ENCODE measurements at regions not wholly inside any gene's neighbourhood (a gene's known extent, or its start where the extent isn't known, plus 50 kb on each side); places are given as distances from the start of the nearest gene placed in this dataset.

DNA sequence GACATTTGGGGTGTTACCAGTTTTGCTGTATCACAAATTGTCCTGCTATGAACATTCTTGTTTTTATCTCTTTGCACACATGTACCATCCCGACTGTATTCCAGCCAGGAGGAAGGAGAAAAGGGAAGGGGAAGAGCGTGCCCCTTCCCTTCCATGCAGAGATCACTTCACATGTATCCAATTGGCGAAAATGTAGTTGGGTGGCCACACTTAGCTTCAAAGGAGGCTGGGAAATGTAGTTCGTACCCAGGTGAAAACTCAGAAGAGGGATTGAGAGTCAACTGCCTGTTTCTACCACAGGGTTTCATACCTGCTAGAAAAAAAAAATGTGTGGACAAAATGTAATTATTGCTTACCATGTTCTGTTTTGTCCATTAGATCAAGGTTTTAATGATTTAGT is 189.1 kb upstream of the PELI2 start:
- DNase-seq (ENCODE audit: low read depth in 1 of 2, low spot score in 1 of 2) = no peak

DNA sequence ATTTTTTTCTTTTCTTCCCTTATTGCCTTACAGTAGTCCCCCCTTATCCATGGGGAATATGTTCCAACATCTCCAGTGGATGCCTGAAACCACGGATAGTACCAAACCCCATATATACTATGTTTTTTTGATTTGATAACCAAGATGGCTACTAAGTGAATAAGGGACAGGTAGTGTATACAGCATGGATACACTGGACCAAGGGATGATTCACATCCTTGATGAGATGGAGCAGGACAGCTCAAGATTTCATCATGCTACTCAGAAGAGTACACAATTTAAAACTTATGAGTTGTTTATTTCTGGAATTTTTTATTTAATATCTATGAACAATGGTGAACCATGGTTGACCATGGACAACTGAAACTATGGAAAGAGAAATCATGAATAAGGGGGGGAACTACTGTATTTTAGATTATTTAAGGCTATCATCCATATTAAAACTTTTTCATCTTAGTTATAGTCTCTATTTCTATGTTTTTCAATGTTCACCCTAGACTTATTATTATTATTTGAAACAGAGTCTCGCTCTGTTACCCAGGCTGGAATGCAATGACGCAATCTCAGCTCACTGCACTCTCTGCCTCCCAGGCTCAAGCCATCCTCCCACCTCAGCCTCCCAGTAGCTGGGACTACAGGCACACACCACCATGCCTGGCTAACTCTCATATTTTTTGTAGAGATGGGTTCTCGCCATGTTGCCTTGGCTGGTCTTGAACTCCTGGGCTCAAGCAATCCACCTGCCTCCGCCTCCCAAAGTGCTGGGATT is 188.0 kb upstream of the PELI2 start:
- DNase-seq (ENCODE audit: low read depth in 1 of 2, low spot score in 1 of 2) = no peak

DNA sequence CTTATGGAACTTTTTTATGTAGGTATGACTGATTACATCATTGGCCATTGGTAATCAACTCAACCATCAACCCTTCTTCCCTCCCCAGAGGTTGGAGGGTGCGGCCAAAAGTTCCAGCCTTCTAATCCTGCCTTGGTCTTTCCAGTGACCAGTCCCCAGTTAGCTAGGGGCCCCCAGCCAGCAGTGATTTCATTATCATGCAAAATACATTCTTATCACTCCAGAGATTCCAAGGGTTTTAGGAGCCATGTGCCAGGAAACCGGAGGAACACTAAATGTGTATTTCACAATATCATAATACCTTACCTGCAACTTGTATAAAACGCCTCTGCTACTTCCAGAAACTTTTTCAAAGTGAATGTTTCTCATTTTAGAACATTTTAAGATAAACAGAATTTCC is 181.5 kb upstream of the PELI2 start:
- DNase-seq (ENCODE audit: low read depth in 1 of 2, low spot score in 1 of 2) = no peak

DNA sequence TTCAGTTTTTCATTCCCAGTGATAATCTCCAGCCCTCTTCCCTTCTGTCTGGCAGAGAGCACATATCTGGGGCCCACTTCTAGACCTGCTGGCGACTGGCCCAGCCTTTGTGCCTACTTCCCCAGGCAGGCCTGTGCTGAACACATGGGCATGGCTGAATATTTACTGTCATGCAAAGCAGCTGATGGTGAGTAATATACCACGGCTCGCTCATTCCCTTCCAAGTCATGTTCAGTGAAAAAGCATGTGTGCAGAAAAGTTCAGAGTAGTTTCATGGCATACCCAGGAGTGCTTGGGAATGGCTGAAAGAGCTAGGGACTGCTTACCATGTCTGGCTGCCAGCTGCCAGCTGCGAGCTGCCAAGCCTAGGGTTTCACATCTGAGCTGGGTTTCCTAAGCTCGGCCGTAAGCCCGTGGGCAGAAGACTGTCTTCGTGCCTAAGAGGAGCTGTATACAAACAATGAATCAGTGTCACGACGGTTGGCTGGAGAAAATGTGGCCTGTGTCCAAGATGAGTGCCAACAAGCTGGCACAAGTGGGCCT is 179.9 kb upstream of the PELI2 start:
- no peak for DNase-seq (ENCODE audit: low read depth in 1 of 2, low spot score in 1 of 2)

DNA sequence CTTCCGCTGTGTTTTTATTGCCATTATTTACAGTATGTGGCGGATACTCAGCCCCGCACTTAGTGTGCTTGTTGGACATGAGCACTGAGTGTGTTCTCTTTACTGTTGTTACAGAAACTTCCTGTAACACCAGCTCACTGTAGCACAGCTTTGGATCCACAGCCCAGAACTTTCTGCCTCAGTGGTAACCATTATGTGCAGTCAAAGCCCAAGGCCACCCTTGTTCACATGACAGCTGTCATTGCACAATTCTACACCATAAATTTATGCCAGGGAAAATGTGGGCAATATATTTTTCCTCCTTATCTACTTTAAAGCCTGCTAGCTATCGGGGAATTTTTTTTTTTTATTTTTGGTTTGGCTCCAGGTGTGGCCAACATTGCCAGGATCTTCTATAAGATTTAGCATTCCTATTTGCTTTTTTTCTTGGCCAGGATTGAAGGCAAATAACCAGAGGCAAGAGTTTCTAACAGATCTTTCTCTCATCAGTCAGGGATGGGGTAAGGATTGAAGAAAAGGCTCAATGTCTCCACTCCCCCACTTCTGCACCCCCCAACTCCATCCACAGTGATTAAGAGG is 176.0 kb upstream of the PELI2 start:
- DNase-seq (ENCODE audit: low read depth in 1 of 2, low spot score in 1 of 2) = no peak

DNA sequence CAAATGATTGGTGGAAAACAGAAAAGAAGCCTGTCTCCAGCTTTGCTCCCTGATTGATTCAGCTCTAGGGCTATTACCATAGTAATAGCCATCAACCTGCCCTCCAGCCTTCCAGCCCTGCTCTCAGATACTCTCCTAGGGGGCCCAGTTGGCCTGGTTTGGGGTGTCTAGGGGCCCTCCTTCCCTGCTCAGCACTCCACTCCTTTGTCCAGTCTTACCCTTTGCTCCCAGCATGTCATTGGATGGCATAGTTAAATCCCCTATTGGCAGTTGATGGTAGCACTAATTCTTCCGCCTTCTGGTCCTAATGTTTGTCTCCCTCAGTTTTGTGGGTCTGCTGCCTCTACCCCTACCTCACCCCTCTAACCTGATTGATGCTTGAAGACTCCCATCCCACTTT is 175.4 kb upstream of the PELI2 start:
- no peak for DNase-seq (ENCODE audit: low read depth in 1 of 2, low spot score in 1 of 2)

DNA sequence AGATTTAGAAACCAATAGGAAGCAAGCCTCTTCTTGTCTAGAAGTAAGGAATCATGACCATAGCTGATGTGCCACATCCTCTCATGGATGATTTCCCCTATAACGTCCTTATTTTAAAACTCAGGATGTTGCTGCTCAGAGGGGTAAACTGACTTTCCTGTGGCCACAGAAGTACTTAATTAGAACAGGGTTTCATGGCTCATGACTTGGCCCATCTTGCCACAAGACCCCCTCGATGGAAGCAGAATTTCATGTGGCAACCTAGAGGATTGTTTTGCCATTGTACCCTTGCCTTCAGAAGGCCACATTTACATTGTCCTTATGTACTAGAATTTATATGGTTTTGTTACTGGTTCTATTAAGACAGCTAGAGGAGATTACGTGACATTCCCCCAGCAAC is 173.5 kb upstream of the PELI2 start:
- DNase-seq (ENCODE audit: low read depth in 1 of 2, low spot score in 1 of 2) = no peak

DNA sequence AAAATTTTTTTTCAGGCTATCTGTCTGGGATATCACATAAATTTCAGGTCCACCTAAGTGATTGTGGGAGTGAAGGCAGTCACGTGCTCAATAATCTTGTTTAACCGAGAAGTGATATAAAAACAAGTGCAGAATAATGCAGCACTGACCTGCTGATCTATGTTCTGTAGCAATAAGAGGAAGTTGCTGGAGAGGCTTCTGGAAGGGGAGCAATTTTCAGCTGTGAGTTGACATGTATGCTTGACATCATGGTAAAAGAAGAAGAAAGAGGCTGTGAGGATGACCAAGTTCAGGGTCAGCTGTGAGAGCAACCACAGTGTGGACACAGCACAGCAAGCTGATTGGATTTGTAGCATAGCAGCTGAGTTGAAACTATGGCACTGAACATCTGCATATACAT is 172.0 kb upstream of the PELI2 start:
- no peak for DNase-seq (ENCODE audit: low read depth in 1 of 2, low spot score in 1 of 2)

DNA sequence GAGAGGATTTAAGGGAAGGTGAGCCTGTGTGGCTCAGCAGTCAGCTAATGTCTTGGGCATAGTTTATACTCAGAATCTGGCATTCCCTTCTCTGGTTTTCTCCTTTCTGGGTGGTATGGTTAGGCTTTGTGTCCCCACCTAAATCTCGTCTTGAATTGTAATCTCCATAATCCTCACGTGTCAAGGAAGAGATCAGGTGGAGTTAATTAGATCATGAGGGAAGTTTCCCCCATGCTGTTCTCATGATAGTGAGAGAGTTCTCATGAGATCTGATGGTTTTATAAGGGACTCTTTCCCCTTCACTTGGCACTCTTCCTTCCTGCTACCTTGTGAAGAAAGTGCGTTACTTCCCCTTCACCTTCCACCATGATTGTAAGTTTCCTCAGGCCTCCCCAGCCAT is 169.8 kb upstream of the PELI2 start:
- DNase-seq (ENCODE audit: low read depth in 1 of 2, low spot score in 1 of 2) = no peak

DNA sequence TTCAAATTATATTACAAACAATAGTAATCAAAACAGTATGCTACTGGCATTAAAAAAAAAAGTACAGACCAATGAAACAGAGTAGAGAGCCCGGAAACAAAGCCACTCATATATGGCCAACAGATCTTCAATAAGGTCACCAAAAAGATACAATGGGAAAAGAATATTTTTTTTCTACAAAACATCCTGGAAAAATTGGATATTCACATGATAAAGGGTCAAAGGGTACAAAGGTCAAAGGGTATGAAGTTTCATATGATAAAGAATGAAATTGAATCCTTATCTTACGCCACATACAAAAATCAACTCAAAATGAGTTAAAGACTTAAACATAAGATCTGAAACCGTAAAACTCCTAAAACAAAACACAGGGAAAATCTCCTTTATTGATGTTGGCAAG is 168.5 kb upstream of the PELI2 start:
- no peak for DNase-seq (ENCODE audit: low read depth in 1 of 2, low spot score in 1 of 2)

DNA sequence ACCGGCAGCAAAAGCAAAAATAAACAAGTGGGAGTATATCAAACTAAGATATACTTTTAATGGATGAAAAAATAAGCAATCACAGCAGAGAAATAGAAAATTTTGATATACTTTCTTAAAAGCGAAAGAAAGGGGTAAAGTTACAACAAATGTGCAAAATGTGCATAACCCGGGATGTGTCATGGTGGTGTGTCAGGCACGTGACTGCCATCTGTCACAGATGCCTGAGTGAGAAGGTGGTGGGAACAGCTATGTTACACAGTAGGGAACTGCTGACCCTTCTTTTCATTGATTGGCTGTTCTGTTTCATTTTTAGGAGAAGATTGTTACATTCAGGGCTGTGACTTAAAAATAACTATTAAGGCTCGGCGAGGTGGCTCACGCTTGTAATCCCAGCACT is 168.1 kb upstream of the PELI2 start:
- no peak for DNase-seq (ENCODE audit: low read depth in 1 of 2, low spot score in 1 of 2)

DNA sequence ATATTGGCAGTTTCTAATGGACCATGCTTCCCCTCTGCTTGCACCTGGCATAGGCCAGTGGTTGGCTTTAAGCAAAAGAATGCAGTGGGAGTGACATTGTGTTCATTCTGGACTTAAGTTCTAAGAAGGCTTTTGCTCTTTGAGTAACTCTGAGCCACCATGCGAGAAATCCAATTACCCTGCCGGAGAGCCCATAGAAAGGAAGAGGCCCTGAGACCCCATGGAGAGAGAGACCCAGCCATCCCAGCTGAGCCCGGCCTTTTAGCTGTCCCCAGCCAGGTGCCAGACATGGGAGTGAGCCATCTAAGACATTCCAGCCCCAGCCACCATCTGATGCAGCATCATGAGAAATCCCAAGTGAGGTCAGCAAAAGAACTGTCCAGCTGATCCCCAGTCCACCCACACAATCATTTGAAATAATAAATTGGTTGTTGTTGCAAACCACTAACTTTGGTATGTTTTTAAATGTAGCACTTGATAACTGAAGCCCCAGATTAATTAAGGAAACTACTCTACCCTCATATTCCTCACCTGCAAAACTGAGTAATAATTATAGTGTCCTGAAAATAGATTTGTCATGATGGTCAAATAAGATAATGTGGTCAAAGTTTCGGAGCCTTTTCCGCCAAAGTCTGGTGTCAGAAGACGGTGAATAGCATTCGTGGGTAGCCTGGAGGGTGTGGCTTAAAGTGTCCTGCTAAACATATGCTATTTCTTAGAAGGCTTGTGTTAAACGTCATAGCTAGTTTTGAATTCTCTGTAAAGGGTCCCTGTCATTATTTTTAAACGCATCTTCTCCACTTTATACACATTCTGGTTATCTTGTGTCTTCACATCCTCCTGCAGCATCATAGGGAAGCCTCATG is 166.6 kb upstream of the PELI2 start:
- no peak for DNase-seq (ENCODE audit: low read depth in 1 of 2, low spot score in 1 of 2)

DNA sequence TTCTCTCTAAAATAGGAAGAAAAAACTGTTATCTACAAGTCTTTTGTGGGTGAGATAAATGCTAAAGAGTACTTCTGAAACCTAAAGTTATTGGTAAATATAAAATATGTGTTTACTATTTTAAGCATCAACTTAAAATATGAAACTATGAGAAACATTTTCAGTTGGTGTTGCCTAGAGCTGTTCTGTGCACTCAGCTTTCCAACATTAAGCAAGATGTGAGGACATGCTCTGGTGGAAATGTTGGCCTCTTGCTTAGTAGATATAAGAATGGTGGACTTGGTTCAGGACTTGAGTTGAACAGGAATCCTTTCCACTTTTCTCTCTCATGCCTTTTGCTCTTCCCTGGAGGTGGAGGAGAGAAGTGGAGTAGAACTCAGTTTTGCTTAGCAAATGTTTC is 164.1 kb upstream of the PELI2 start:
- no peak for DNase-seq (ENCODE audit: low read depth in 1 of 2, low spot score in 1 of 2)

DNA sequence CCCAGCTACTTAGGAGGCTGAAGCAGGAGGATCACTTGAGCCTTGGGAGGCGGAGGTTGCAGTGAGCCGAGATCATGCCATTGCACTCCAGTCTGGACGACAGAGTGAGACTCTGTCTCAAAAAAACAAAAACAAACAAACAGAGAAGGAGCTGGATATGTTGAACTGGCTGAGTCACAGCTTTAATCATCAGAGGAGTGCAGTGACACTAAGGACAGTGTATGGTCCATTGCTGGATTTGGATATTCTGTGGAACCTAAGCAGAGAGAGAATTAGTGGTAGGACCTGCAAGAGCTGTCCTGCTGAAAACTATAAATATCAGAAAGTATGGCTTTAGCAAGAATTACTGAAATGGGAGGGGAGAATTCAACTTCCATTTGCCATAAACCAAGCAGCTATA is 163.0 kb upstream of the PELI2 start:
- DNase-seq (ENCODE audit: low read depth in 1 of 2, low spot score in 1 of 2) = no peak

DNA sequence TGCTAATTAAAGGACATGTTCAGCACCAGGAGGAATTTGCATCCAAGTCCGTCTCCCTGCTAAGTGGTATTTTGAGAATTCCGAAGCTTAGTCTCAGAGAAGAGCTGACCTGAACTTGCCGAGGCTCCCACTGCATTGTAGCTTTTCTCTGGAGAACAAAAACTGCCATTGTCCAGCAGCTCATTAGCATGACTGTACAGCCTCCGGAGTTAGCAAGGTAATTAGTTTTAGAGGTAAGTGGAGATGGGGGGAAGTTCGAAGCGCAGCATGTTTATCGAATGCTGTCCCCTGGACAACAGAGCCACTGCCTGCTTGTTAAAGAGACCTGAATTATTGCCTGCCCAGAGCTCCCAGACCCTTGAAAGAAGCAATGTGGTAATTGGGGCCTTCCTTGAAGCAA is 160.3 kb upstream of the PELI2 start:
- no peak for DNase-seq (ENCODE audit: low read depth in 1 of 2, low spot score in 1 of 2)

DNA sequence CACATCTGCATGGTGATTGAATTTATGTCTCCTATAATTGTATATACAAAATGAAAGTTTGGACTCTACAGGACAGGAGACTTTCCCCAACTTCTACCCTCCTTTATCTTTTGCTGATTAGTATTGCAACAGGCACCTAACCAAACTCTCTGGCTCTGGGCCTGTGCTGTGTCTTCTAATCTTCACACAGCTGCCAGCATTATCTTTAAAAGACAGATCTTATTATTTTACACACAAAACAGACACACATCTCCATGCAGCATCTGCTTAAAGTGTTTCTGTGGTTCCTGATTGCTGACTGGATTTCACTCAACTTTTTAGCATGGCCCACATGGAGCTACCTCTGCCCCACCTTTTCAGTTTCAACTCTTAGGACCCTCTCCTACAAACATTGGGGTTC is 154.9 kb upstream of the PELI2 start:
- no peak for DNase-seq (ENCODE audit: low read depth in 1 of 2, low spot score in 1 of 2)

DNA sequence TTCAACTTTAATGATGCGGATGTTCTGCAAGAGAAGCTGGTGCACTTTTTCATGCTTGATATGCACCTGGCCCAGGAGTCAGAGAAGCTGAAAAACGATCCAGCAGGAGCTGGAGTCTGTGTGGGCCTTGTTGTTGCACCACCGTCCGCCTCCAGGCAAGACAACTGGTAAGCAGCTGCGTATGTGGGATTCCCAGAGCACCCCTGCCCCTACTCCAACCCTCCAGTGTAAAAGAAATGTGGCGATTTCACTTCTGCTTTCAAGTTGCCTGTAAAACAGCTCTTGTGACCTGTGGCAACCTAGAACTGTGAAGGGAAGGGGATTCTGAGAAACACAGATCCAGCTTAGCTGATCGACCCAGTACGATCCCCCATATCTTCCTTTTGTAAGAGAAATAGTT is 154.1 kb upstream of the PELI2 start:
- DNase-seq (ENCODE audit: low read depth in 1 of 2, low spot score in 1 of 2) = no peak

DNA sequence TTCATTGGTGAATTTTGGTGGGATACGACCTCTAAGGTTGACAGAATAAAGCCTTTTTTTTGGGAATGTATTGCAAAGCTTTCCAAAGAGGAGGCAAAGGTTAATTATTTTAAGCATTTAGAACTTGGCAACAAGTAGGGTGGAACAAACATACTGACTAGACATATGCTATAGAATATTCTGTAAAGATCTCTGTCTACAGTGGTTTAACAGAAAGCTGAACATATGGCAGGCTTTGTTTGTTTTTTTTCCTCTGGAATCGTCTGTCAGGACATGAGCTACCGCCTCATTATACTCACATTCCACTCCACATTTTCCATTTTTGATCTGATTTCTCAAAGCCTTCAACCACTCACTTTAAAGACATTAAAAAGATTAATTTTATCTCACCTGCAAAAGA is 153.4 kb upstream of the PELI2 start:
- no peak for DNase-seq (ENCODE audit: low read depth in 1 of 2, low spot score in 1 of 2)

DNA sequence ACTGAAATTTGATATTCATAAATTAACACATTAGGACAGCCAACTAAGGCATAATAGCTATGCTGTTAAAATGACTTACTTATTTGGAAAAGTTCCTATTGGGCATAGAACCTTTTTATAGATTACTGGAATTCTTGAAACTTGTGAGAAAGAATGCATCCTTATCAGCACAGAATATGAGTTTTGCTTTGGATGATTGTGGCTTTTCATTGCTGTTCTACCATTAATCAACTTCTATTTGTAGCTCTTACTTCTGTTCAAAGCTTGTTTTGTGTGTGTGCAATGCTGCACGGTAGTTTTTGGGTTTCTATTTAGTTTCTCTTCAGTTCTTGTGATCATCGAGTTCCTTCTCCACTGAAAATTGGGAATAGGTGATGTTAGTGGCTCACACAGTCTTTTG is 152.4 kb upstream of the PELI2 start:
- DNase-seq (ENCODE audit: low read depth in 1 of 2, low spot score in 1 of 2) = no peak

DNA sequence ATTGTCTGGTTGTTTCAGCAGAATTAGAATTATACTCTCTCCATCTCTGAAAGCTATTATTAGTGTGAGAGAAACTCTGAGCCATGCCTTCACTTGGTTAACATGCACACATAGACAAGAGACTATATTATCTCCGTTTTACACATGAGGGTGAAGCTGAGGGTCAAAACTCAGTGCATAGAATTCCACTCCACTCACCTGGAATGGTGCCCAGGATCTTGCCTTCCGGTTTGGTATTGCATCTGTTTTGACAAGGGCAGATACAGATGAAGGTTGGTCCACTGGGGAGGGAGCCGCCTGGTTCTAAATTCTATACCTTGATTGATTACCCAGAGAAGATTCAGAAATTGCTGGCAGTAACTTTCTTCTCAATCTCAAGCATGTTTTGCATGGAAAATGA is 149.5 kb upstream of the PELI2 start:
- DNase-seq (ENCODE audit: low read depth in 1 of 2, low spot score in 1 of 2) = no peak

DNA sequence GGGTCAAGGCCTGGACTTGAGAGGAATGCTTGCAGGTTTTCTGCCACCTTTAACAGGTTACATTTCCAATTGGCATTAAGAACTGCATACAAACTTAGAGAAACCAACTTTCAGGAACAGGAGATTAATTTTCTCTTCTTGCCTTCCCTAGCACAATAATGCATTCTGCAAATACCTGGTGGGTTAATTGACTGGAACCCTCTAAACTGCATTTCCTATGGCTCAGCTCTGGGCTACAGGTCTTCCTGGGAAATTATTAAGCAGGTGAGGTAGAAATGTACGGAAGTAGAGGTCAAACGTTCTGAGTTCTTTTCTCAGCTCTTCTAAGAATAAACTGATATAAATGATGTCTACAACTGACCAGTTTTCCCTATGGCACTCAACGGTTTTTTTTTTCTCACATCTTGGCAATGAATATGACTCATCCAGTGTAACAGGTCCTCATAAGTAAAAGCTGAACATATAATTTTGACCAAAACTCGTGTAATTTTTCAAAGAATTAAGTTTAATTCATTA is 144.9 kb upstream of the PELI2 start:
- DNase-seq (ENCODE audit: low read depth in 1 of 2, low spot score in 1 of 2) = no peak
